ENCODE measurements at regions not wholly inside any gene's neighbourhood (a gene's known extent, or its start where the extent isn't known, plus 50 kb on each side); places are given as distances from the start of the nearest gene placed in this dataset.

GRCh38 chr4:162343967-162344366, 180.2 kb upstream of the FSTL5 start:
- TF ChIP-seq NFRKB (IDR thresholded peaks at IDR 0.05): no peak
- TF ChIP-seq FOXK2 (IDR thresholded peaks at IDR 0.05): no peak
